ENCODE measurements at regions not wholly inside any gene's neighbourhood (a gene's known extent, or its start where the extent isn't known, plus 50 kb on each side); places are given as distances from the start of the nearest gene placed in this dataset.

GRCh38 chr21:22585558-22585957, 1587.3 kb downstream of the NCAM2 start:
- DNase-seq (ENCODE audit: low spot score): no peak
- no peaks in the 10 kb centered on the region for H3K36me3 Mint-ChIP-seq (ENCODE audit: low read depth, unreplicated experiment)
- H3K27me3 Mint-ChIP-seq (ENCODE audit: unreplicated experiment): peaks cover 2% of the 10 kb centered on the region
- H3K9me3 Mint-ChIP-seq (ENCODE audit: unreplicated experiment): no peaks in the 10 kb centered on the region
- H3K27ac Mint-ChIP-seq (ENCODE audit: unreplicated experiment): peak overlapping the region; percentile 42
- no peak overlapping the region for H3K4me3 Mint-ChIP-seq (ENCODE audit: unreplicated experiment)
- TF ChIP-seq CTCF (IDR thresholded peaks at IDR 0.05; ENCODE audit: unreplicated experiment): no peak
- H3K4me1 Mint-ChIP-seq (ENCODE audit: unreplicated experiment): peaks cover 8% of the 10 kb centered on the region

GRCh38 chr21:22597660-22598255, 1599.5 kb downstream of the NCAM2 start:
- DNase-seq (ENCODE audit: low spot score): no peak
- Mint-ChIP-seq H3K27ac (ENCODE audit: unreplicated experiment) (no peak overlapping the region), H3K4me1 (ENCODE audit: unreplicated experiment) (no peaks in the 10 kb centered on the region), H3K9me3 (ENCODE audit: unreplicated experiment) (peaks cover 4% of the 10 kb centered on the region), H3K27me3 (ENCODE audit: unreplicated experiment) (peaks cover 2% of the 10 kb centered on the region), H3K4me3 (ENCODE audit: unreplicated experiment) (no peak overlapping the region), H3K36me3 (ENCODE audit: low read depth, unreplicated experiment) (no peaks in the 10 kb centered on the region)
- TF ChIP-seq CTCF (IDR thresholded peaks at IDR 0.05; ENCODE audit: unreplicated experiment): no peak

- no peak overlapping the region for H3K27ac Mint-ChIP-seq (ENCODE audit: unreplicated experiment)
- no peak for TF ChIP-seq CTCF (IDR thresholded peaks at IDR 0.05; ENCODE audit: unreplicated experiment)
- H3K4me1 Mint-ChIP-seq (ENCODE audit: unreplicated experiment): no peaks in the 10 kb centered on the region
- no peaks in the 10 kb centered on the region for H3K9me3 Mint-ChIP-seq (ENCODE audit: unreplicated experiment)
- H3K27me3 Mint-ChIP-seq (ENCODE audit: unreplicated experiment): no peaks in the 10 kb centered on the region
- no peaks in the 10 kb centered on the region for H3K36me3 Mint-ChIP-seq (ENCODE audit: low read depth, unreplicated experiment)
- DNase-seq (ENCODE audit: low spot score): no peak
- no peak overlapping the region for H3K4me3 Mint-ChIP-seq (ENCODE audit: unreplicated experiment)
These were observed 1611.6 kb downstream of the NCAM2 start for GRCh38 chr21:22609802-22610201.

- Mint-ChIP-seq H3K4me3 (ENCODE audit: unreplicated experiment) (no peak overlapping the region), H3K36me3 (ENCODE audit: low read depth, unreplicated experiment) (no peaks in the 10 kb centered on the region), H3K9me3 (ENCODE audit: unreplicated experiment) (no peaks in the 10 kb centered on the region), H3K27ac (ENCODE audit: unreplicated experiment) (no peak overlapping the region), H3K27me3 (ENCODE audit: unreplicated experiment) (no peaks in the 10 kb centered on the region), H3K4me1 (ENCODE audit: unreplicated experiment) (no peaks in the 10 kb centered on the region)
- DNase-seq (ENCODE audit: low spot score): no peak
- TF ChIP-seq CTCF (IDR thresholded peaks at IDR 0.05; ENCODE audit: unreplicated experiment): no peak
These were observed 1629.7 kb downstream of the NCAM2 start for GRCh38 chr21:22627911-22628310.

GRCh38 chr21:22630953-22631465, 1632.8 kb downstream of the NCAM2 start:
- H3K4me3 Mint-ChIP-seq (ENCODE audit: unreplicated experiment): no peak overlapping the region
- H3K27ac Mint-ChIP-seq (ENCODE audit: unreplicated experiment): no peak overlapping the region
- no peaks in the 10 kb centered on the region for H3K27me3 Mint-ChIP-seq (ENCODE audit: unreplicated experiment)
- no peak for TF ChIP-seq CTCF (IDR thresholded peaks at IDR 0.05; ENCODE audit: unreplicated experiment)
- no peaks in the 10 kb centered on the region for H3K9me3 Mint-ChIP-seq (ENCODE audit: unreplicated experiment)
- H3K36me3 Mint-ChIP-seq (ENCODE audit: low read depth, unreplicated experiment): no peaks in the 10 kb centered on the region
- no peaks in the 10 kb centered on the region for H3K4me1 Mint-ChIP-seq (ENCODE audit: unreplicated experiment)
- DNase-seq (ENCODE audit: low spot score): no peak

Data from endothelial cell (in vitro differentiated cells).